Esophagus squamous epithelium (tissue), 4 donors: ENCODE measurements at regions not wholly inside any gene's neighbourhood (a gene's known extent, or its start where the extent isn't known, plus 50 kb on each side); places are given as distances from the start of the nearest gene placed in this dataset.

Experiments
- CTCF ChIP-seq, 6 experiments: fragments of 450-650 bp in 4 of 6; fragments of 200-600 bp in 2 of 6; sonication (generic) in 2 of 6; IDR thresholded peaks; one replicate each; pipeline ENCODE4 v1.5.1; 2016 to 2019; ENCODE audit warnings: antibody characterized with exemption in 6 of 6, mild to moderate bottlenecking in 4 of 6, moderate library complexity in 4 of 6
- POLR2A ChIP-seq, 4 donors: fragments of 450-650 bp; IDR thresholded peaks; one replicate each; pipeline ENCODE4 v1.6.1; 2017; ENCODE audit warnings: antibody characterized with exemption in 4 of 4, mild to moderate bottlenecking in 4 of 4, moderate library complexity in 3 of 4

GRCh38 chr10:81042647-81043046 lies 504.9 kb downstream of the SH2D4B start:
- TF ChIP-seq CTCF (IDR thresholded peaks at IDR 0.05) = no peak
- TF ChIP-seq POLR2A (IDR thresholded peaks at IDR 0.05) = no peak
